Kidney (tissue), 13 donors: ENCODE measurements at regions not wholly inside any gene's neighbourhood (a gene's known extent, or its start where the extent isn't known, plus 50 kb on each side); places are given as distances from the start of the nearest gene placed in this dataset.
"Not testable (repeated sequence)": the region's sequence is repeated elsewhere in the genome, so short reads cannot be mapped to it uniquely, and the experiment has no call there.

Experiments
- DNase-seq, 5 donors: peaks; one replicate each; pipeline ENCODE4 v3.0.0-alpha.2; 2013 to 2020
- FAIRE-seq: peaks from 2 replicates; lab custom pipeline; 2012; peaks lifted over from hg19 to GRCh38; lab: Jason Lieb, UNC
- H3K27ac ChIP-seq, 2 donors: one replicate each; pipeline ENCODE4 v1.7.0; 2013; ENCODE audit warnings: low read depth in 2 of 2, low read length in 2 of 2, inconsistent platforms in 1 of 2
- H3K27me3 ChIP-seq: one replicate; pipeline ENCODE4 v1.7.1; 2013; ENCODE audit warnings: low read length, inconsistent platforms; ENCODE audit not compliant: control insufficient read depth, insufficient read depth
- H3K36me3 ChIP-seq, 3 donors: one replicate each; pipeline versions ENCODE4 v1.7.0 to v1.7.1; 2013; ENCODE audit warnings: low read length in 3 of 3, control low read depth in 1 of 3, inconsistent platforms in 1 of 3; ENCODE audit not compliant: insufficient read depth in 3 of 3, control insufficient read depth in 2 of 3
- H3K4me1 ChIP-seq, 3 donors: one replicate each; pipeline versions ENCODE4 v1.7.0 to v1.7.1; 2013; ENCODE audit warnings: low read length in 3 of 3, inconsistent platforms in 1 of 3, low read depth in 1 of 3; ENCODE audit not compliant: control insufficient read depth in 2 of 3, insufficient read depth in 2 of 3
- H3K4me3 ChIP-seq, 3 donors: one replicate each; pipeline versions ENCODE4 v1.7.0 to v1.8.1; 2013; ENCODE audit warnings: low read length in 3 of 3, control low read depth in 1 of 3, inconsistent platforms in 1 of 3
- H3K9ac ChIP-seq, 3 donors: one replicate each; pipeline versions ENCODE4 v1.7.0 to v1.7.1; 2013; ENCODE audit warnings: low read length in 3 of 3, control low read depth in 1 of 3, inconsistent platforms in 1 of 3
- H3K9me3 ChIP-seq, 3 donors: one replicate each; pipeline versions ENCODE4 v1.7.0 to v1.7.1; 2013; ENCODE audit warnings: low read length in 3 of 3, control low read depth in 1 of 3, inconsistent platforms in 1 of 3; ENCODE audit not compliant: control insufficient read depth in 2 of 3, insufficient read depth in 1 of 3
- CTCF ChIP-seq: IDR thresholded peaks from 3 replicates; pipeline ENCODE4 v1.5.1; 2012; ENCODE audit warnings: mild to moderate bottlenecking, moderate library complexity, borderline replicate concordance; ENCODE audit not compliant: insufficient read depth; ENCODE audit errors: extremely low read depth
- intact Hi-C: fragments of 100-400 bp; cut with DNase I; formaldehyde crosslinking; loops from one replicate; pipeline ENCODE4 v1.11.1; 2022
- donor health status: control.
- donor health status: control.
- donor health status: control.
- donor health status: control.
- donor health status: control.
- donor health status: DM: yes; HTN: yes; CAD: no.
- donor health status: Normal renal cell carcinoma (clear cell type).

- H3K27me3 ChIP-seq = no peaks in the 10 kb centered on the region
- no peaks in the 10 kb centered on the region for H3K36me3 ChIP-seq
- H3K27ac ChIP-seq = no peak overlapping the region
- H3K4me1 ChIP-seq = no peaks in the 10 kb centered on the region
- intact Hi-C loops = no loop called here
- no peak overlapping the region for H3K4me3 ChIP-seq
- no peaks in the 10 kb centered on the region for H3K9me3 ChIP-seq
- H3K9ac ChIP-seq = no peak overlapping the region
- FAIRE-seq (no peak), DNase-seq (no peak)
- TF ChIP-seq CTCF = no peak
These were observed 154.5 kb upstream of the APC start for GRCh38 chr5:112583166-112583565.

GRCh38 chr5:112584781-112585180 lies 152.9 kb upstream of the APC start:
- no peaks in the 10 kb centered on the region for H3K36me3 ChIP-seq
- H3K9ac ChIP-seq = no peak overlapping the region
- no peaks in the 10 kb centered on the region for H3K9me3 ChIP-seq
- DNase-seq = no peak
- no peaks in the 10 kb centered on the region for H3K4me1 ChIP-seq
- no peaks in the 10 kb centered on the region for H3K27me3 ChIP-seq
- H3K4me3 ChIP-seq = no peak overlapping the region
- FAIRE-seq = no peak
- intact Hi-C loops = no loop called here
- TF ChIP-seq CTCF = no peak
- no peak overlapping the region for H3K27ac ChIP-seq

- no peaks in the 10 kb centered on the region for H3K36me3 ChIP-seq
- DNase-seq = no peak
- no peaks in the 10 kb centered on the region for H3K27me3 ChIP-seq
- intact Hi-C loops = no loop called here
- H3K4me3 ChIP-seq = no peak overlapping the region
- no peak overlapping the region for H3K27ac ChIP-seq
- no peak for TF ChIP-seq CTCF
- no peaks in the 10 kb centered on the region for H3K4me1 ChIP-seq
- H3K9me3 ChIP-seq = no peaks in the 10 kb centered on the region
- H3K9ac ChIP-seq = no peak overlapping the region
- no peak for FAIRE-seq
These were observed 151.1 kb upstream of the APC start for GRCh38 chr5:112586596-112587062.

GRCh38 chr5:112590858-112591257 lies 146.8 kb upstream of the APC start:
- H3K27ac ChIP-seq, H3K27me3 ChIP-seq, H3K9ac ChIP-seq, FAIRE-seq, H3K4me1 ChIP-seq, DNase-seq, H3K9me3 ChIP-seq, H3K4me3 ChIP-seq, intact Hi-C loops, H3K36me3 ChIP-seq: not testable (repeated sequence)
